ENCODE measurements at regions not wholly inside any gene's neighbourhood (a gene's known extent, or its start where the extent isn't known, plus 50 kb on each side); places are given as distances from the start of the nearest gene placed in this dataset.

GRCh38 chrX:4484266-4484665 lies 770.8 kb upstream of the PRKX start:
- TF ChIP-seq, protein P1, sequence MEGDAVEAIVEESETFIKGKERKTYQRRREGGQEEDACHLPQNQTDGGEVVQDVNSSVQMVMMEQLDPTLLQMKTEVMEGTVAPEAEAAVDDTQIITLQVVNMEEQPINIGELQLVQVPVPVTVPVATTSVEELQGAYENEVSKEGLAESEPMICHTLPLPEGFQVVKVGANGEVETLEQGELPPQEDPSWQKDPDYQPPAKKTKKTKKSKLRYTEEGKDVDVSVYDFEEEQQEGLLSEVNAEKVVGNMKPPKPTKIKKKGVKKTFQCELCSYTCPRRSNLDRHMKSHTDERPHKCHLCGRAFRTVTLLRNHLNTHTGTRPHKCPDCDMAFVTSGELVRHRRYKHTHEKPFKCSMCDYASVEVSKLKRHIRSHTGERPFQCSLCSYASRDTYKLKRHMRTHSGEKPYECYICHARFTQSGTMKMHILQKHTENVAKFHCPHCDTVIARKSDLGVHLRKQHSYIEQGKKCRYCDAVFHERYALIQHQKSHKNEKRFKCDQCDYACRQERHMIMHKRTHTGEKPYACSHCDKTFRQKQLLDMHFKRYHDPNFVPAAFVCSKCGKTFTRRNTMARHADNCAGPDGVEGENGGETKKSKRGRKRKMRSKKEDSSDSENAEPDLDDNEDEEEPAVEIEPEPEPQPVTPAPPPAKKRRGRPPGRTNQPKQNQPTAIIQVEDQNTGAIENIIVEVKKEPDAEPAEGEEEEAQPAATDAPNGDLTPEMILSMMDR (IDR thresholded peaks at IDR 0.05; ENCODE audit: unreplicated experiment) = no peak
- intact Hi-C loops (cut with micrococcal nuclease; ENCODE audit: unreplicated experiment) = no loop called here
- Mint-ChIP-seq H3K36me3 (ENCODE audit: insufficient read depth, unreplicated experiment) (no peaks in the 10 kb centered on the region), H3K4me3 (ENCODE audit: low read depth, unreplicated experiment) (no peak overlapping the region), H3K4me1 (ENCODE audit: low read depth, unreplicated experiment) (peaks cover 8% of the 10 kb centered on the region), H3K27me3 (ENCODE audit: unreplicated experiment) (no peaks in the 10 kb centered on the region), H3K9me3 (ENCODE audit: low read depth, unreplicated experiment) (peaks cover 2% of the 10 kb centered on the region), H3K27ac (ENCODE audit: unreplicated experiment) (no peak overlapping the region)
- no peak for DNase-seq
- BruUV-seq (replicated peaks) = no TSS peak
- CTCF ChIA-PET = no interaction called here

GRCh38 chrX:4451591-4451990 lies 738.1 kb upstream of the PRKX start:
- CTCF ChIA-PET = no interaction called here
- no peaks in the 10 kb centered on the region for H3K27me3 Mint-ChIP-seq (ENCODE audit: unreplicated experiment)
- H3K9me3 Mint-ChIP-seq (ENCODE audit: low read depth, unreplicated experiment) = peaks cover 9% of the 10 kb centered on the region
- no peak overlapping the region for H3K27ac Mint-ChIP-seq (ENCODE audit: unreplicated experiment)
- no peaks in the 10 kb centered on the region for H3K36me3 Mint-ChIP-seq (ENCODE audit: insufficient read depth, unreplicated experiment)
- BruUV-seq (replicated peaks) = no TSS peak
- H3K4me1 Mint-ChIP-seq (ENCODE audit: low read depth, unreplicated experiment) = no peaks in the 10 kb centered on the region
- intact Hi-C loops (cut with micrococcal nuclease; ENCODE audit: unreplicated experiment) = no loop called here
- TF ChIP-seq, protein P1 (IDR thresholded peaks at IDR 0.05; ENCODE audit: unreplicated experiment) = no peak
- H3K4me3 Mint-ChIP-seq (ENCODE audit: low read depth, unreplicated experiment) = no peak overlapping the region
- no peak for DNase-seq

DNA sequence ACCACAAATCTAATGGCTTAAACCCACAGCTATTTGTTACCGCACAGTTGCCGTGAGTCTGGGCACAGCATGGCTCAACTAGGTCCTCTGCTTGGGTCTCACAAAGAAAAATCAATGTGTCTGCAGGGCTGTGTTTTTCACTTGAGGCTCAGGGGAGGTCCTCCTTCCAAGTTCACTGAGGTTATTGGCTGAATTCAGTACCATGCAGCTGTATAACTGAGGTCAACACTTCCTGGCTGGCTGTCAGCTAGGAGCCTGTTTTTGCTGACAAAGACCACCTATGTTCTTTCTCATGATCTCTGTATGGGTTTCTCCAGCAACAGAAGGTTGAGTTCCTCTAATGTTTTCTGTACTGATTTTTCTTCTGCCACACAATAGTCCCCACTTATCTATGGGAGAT lies 736.7 kb upstream of the PRKX start:
- Mint-ChIP-seq H3K4me1 (ENCODE audit: low read depth, unreplicated experiment) (no peaks in the 10 kb centered on the region), H3K9me3 (ENCODE audit: low read depth, unreplicated experiment) (peaks cover 9% of the 10 kb centered on the region), H3K27ac (ENCODE audit: unreplicated experiment) (no peak overlapping the region), H3K27me3 (ENCODE audit: unreplicated experiment) (no peaks in the 10 kb centered on the region), H3K36me3 (ENCODE audit: insufficient read depth, unreplicated experiment) (no peaks in the 10 kb centered on the region), H3K4me3 (ENCODE audit: low read depth, unreplicated experiment) (no peak overlapping the region)
- intact Hi-C loops (cut with micrococcal nuclease; ENCODE audit: unreplicated experiment) = no loop called here
- CTCF ChIA-PET = no interaction called here
- TF ChIP-seq, protein P1 (IDR thresholded peaks at IDR 0.05; ENCODE audit: unreplicated experiment) = no peak
- BruUV-seq (replicated peaks) = no TSS peak
- DNase-seq = no peak

GRCh38 chrX:4435905-4436304 lies 722.5 kb upstream of the PRKX start:
- no peaks in the 10 kb centered on the region for H3K9me3 Mint-ChIP-seq (ENCODE audit: low read depth, unreplicated experiment)
- CTCF ChIA-PET = no interaction called here
- H3K4me3 Mint-ChIP-seq (ENCODE audit: low read depth, unreplicated experiment) = no peak overlapping the region
- intact Hi-C loops (cut with micrococcal nuclease; ENCODE audit: unreplicated experiment) = no loop called here
- H3K27ac Mint-ChIP-seq (ENCODE audit: unreplicated experiment) = no peak overlapping the region
- no peak for DNase-seq
- no peaks in the 10 kb centered on the region for H3K4me1 Mint-ChIP-seq (ENCODE audit: low read depth, unreplicated experiment)
- BruUV-seq (replicated peaks) = no TSS peak
- TF ChIP-seq, protein P1 (IDR thresholded peaks at IDR 0.05; ENCODE audit: unreplicated experiment) = no peak
- H3K27me3 Mint-ChIP-seq (ENCODE audit: unreplicated experiment) = no peaks in the 10 kb centered on the region
- H3K36me3 Mint-ChIP-seq (ENCODE audit: insufficient read depth, unreplicated experiment) = no peaks in the 10 kb centered on the region

DNA sequence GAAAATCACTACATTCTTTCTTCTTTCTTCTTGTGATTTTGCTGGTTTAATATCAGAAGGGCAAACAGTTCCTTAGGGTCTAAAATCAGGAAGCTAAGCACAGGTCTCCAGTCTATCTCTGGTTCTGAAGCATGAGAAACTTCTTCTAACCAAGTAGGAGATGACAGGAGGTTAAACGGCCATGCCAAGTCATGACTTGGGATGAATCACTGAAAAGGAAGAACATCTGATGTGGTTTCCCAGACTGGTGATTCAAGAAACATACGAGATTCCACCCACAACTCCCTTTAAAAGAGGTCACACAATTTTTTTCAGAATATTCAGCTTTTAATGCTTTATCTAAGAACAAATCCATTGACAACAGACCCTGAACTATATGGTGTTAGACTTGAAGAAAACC lies 684.0 kb upstream of the PRKX start:
- Mint-ChIP-seq H3K9me3 (ENCODE audit: low read depth, unreplicated experiment) (peaks cover 2% of the 10 kb centered on the region), H3K27ac (ENCODE audit: unreplicated experiment) (no peak overlapping the region), H3K27me3 (ENCODE audit: unreplicated experiment) (no peaks in the 10 kb centered on the region), H3K4me1 (ENCODE audit: low read depth, unreplicated experiment) (peaks cover 9% of the 10 kb centered on the region), H3K4me3 (ENCODE audit: low read depth, unreplicated experiment) (no peak overlapping the region), H3K36me3 (ENCODE audit: insufficient read depth, unreplicated experiment) (no peaks in the 10 kb centered on the region)
- TF ChIP-seq, protein P1 (IDR thresholded peaks at IDR 0.05; ENCODE audit: unreplicated experiment) = no peak
- no TSS peak for BruUV-seq (replicated peaks)
- no peak for DNase-seq
- CTCF ChIA-PET = no interaction called here
- intact Hi-C loops (cut with micrococcal nuclease; ENCODE audit: unreplicated experiment) = no loop called here

All from Calu3 (cell line).